Right atrium auricular region (tissue), 2 donors: ENCODE measurements at regions not wholly inside any gene's neighbourhood (a gene's known extent, or its start where the extent isn't known, plus 50 kb on each side); places are given as distances from the start of the nearest gene placed in this dataset.
A peak's percentile ranks its signal among the peaks of the same experiment; 100 is the strongest.

Experiments used
- DNase-seq: peaks from one replicate; pipeline ENCODE4 v3.0.0-alpha.2; 2019; ENCODE audit warnings: low spot score
- H3K27ac ChIP-seq, 2 donors: fragments of 200-600 bp; sonication (generic); 1 replicate in 1 of 2; 2 replicates in 1 of 2; pipeline ENCODE4 v1.5.1; 2016 to 2019
- H3K27me3 ChIP-seq, 2 donors: fragments of 200-600 bp; sonication (generic); one replicate each; pipeline versions ENCODE4 v1.5.1 to v1.6.0; 2017 to 2019
- H3K36me3 ChIP-seq: fragments of 200-600 bp; sonication (generic); one replicate; pipeline ENCODE4 v1.5.1; 2016
- H3K4me1 ChIP-seq, 2 donors: fragments of 200-600 bp; sonication (generic); one replicate each; pipeline versions ENCODE4 v1.5.1 to v1.6.0; 2017 to 2019
- H3K4me3 ChIP-seq, 2 donors: fragments of 200-600 bp; sonication (generic); 1 replicate in 1 of 2; 2 replicates in 1 of 2; pipeline ENCODE4 v1.5.1; 2017 to 2019; ENCODE audit warnings: mild to moderate bottlenecking in 1 of 2, moderate library complexity in 1 of 2
- H3K9me3 ChIP-seq, 2 donors: fragments of 200-600 bp; sonication (generic); one replicate each; pipeline ENCODE4 v1.5.1; 2019
- CTCF ChIP-seq, 2 donors: fragments of 200-600 bp; sonication (generic); IDR thresholded peaks; one replicate each; pipeline ENCODE4 v1.5.1; 2019; ENCODE audit warnings: antibody characterized with exemption in 2 of 2

- Histone ChIP-seq H3K4me1 (peaks cover 0 to 6% of the 10 kb centered on the region in 2 donors), H3K27me3 (no peaks in the 10 kb centered on the region), H3K36me3 (peaks cover 70% of the 10 kb centered on the region), H3K4me3 (no peak overlapping the region), H3K9me3 (no peaks in the 10 kb centered on the region), H3K27ac (peak overlapping the region; percentile 33 to 51)
- DNase-seq, result no peak
- TF ChIP-seq CTCF (IDR thresholded peaks at IDR 0.05), result no peak
These were observed 51.7 kb upstream of the EDEM3 start for GRCh38 chr1:184806296-184806721.

DNA sequence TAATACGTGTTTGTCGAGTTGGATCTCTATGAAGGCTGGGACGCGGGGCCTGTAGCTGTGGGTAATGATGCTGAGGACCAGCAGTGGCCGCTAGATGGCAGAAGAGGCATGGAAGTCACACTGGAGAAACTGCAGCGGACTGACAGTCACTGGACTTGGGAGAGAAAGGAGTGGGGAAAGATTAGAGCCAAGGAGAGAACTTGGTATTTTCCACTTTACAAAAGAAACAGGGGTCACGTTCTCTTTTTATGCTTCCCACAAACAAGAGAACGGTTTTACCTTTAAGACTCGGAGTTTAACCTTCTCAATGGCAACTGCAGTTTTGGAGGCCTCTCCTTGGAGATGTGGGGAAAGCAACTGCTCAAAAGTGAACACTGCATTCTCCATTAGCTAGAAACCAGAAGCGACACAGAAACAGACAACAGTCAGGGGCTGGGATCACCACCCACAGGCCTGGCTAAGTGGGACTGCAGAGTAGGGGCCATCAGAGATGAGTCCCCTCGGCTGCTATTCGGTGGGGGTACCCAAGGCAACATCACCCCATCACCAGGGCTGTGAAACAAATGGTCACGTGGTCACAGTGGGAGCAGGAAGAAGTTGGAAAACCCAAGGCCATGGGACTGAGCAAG, 51.1 kb upstream of the EDEM3 start:
- Histone ChIP-seq H3K27me3 (no peaks in the 10 kb centered on the region), H3K4me3 (no peak overlapping the region), H3K27ac (peak overlapping the region; percentile 33 to 51), H3K36me3 (peaks cover 76% of the 10 kb centered on the region), H3K9me3 (no peaks in the 10 kb centered on the region), H3K4me1 (peaks cover 0 to under 1% of the 10 kb centered on the region in 2 donors)
- peak; percentile 92 for DNase-seq
- TF ChIP-seq CTCF (IDR thresholded peaks at IDR 0.05), result peak; percentile 63 to 89
